GM12892 (cell line): ENCODE measurements at regions not wholly inside any gene's neighbourhood (a gene's known extent, or its start where the extent isn't known, plus 50 kb on each side); places are given as distances from the start of the nearest gene placed in this dataset.

Experiments used
- POLR2A ChIP-seq: IDR thresholded peaks from 2 replicates; pipeline ENCODE4 v1.6.1; 2011; ENCODE audit warnings: low read depth, low read length, control low read depth
- POLR2AphosphoS5 ChIP-seq: IDR thresholded peaks from 2 replicates; pipeline ENCODE4 v1.6.1; 2011; ENCODE audit warnings: low read depth, low read length, control low read depth

GRCh38 chr1:79259390-79260336 lies 253.1 kb upstream of the ADGRL4 start:
- no peak for TF ChIP-seq POLR2AphosphoS5
- no peak for TF ChIP-seq POLR2A
